ENCODE measurements at regions not wholly inside any gene's neighbourhood (a gene's known extent, or its start where the extent isn't known, plus 50 kb on each side); places are given as distances from the start of the nearest gene placed in this dataset.

DNA sequence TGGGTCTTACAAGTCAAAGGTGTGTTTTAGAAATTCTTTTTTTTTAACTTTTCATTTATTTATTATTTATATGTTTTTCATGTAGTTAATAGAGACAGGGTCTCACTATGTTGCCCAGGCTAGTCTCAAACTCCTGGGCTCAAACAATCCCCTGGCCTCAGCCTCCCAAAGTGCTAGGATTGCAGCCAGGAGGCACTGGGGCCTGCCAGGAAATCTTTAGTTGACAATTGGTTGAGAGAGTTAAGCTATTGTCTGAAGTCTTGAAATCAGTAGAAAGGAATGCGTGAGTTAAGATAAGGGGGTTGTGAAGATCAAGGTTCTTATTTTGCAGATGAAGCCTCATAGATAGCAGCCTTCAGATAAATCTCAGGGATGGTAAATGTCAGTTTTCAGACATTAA lies 245.4 kb upstream of the GALNT17 start:
- no peaks in the 10 kb centered on the region for H3F3A ChIP-seq (ENCODE audit: insufficient read depth, low read length)
- H3K9ac ChIP-seq (ENCODE audit: low read length) = no peak overlapping the region
- H3K4me2 ChIP-seq (ENCODE audit: low read depth, low read length) = no peak overlapping the region
- TF ChIP-seq EZH2 (optimal IDR thresholded peaks at IDR 0.05; ENCODE audit: low read depth, low read length) (no peak), EZH2phosphoT487 (IDR thresholded peaks at IDR 0.05; ENCODE audit: low read length) (no peak)
- TF ChIP-seq, protein P1, sequence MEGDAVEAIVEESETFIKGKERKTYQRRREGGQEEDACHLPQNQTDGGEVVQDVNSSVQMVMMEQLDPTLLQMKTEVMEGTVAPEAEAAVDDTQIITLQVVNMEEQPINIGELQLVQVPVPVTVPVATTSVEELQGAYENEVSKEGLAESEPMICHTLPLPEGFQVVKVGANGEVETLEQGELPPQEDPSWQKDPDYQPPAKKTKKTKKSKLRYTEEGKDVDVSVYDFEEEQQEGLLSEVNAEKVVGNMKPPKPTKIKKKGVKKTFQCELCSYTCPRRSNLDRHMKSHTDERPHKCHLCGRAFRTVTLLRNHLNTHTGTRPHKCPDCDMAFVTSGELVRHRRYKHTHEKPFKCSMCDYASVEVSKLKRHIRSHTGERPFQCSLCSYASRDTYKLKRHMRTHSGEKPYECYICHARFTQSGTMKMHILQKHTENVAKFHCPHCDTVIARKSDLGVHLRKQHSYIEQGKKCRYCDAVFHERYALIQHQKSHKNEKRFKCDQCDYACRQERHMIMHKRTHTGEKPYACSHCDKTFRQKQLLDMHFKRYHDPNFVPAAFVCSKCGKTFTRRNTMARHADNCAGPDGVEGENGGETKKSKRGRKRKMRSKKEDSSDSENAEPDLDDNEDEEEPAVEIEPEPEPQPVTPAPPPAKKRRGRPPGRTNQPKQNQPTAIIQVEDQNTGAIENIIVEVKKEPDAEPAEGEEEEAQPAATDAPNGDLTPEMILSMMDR (IDR thresholded peaks at IDR 0.05; ENCODE audit: low read length) = no peak
- H3K9me3 ChIP-seq (replicated peaks; ENCODE audit: insufficient read depth, low read length) = no peaks in the 10 kb centered on the region
- no peak overlapping the region for H3K27ac ChIP-seq (ENCODE audit: low read length)
- no peaks in the 10 kb centered on the region for H3K9me2 ChIP-seq (replicated peaks; ENCODE audit: insufficient read depth, low read length)
- no peaks in the 10 kb centered on the region for H3K4me1 ChIP-seq (ENCODE audit: low read length)
- H3K36me3 ChIP-seq (replicated peaks; ENCODE audit: insufficient read depth, low read length) = no peaks in the 10 kb centered on the region
- H3K4me3 ChIP-seq (ENCODE audit: low read length) = no peak overlapping the region
- H3K79me2 ChIP-seq (ENCODE audit: low read length) = no peaks in the 10 kb centered on the region
- H4K20me1 ChIP-seq (ENCODE audit: insufficient read depth, low read length) = no peaks in the 10 kb centered on the region
- H2AFZ ChIP-seq (ENCODE audit: low read length) = no peak overlapping the region
- no peaks in the 10 kb centered on the region for H3K27me3 ChIP-seq (replicated peaks; ENCODE audit: insufficient read depth, low read length)
- DNase-seq = no peak

DNA sequence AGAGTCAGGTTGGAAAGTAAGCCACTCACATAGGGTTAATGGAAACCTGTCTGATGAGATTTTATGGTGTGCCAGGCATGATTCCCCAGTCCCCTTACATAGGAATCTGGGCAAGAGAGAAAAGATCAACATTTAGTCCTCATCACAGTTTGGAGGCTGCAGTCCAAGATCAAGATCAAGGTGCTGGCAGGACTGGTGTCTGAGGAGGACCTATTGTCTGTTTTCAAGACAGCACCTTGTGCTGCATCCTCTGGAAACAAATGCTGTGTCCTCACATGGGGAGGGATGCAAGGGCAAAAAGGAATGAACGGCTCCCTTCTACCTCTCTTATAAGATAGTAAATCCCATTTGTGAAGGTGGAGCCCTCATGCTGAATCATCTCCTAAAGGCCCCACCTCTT lies 244.8 kb upstream of the GALNT17 start:
- H3K4me3 ChIP-seq (ENCODE audit: low read length) = no peak overlapping the region
- H2AFZ ChIP-seq (ENCODE audit: low read length) = no peak overlapping the region
- no peak overlapping the region for H3K27ac ChIP-seq (ENCODE audit: low read length)
- no peaks in the 10 kb centered on the region for H3K36me3 ChIP-seq (replicated peaks; ENCODE audit: insufficient read depth, low read length)
- H3K27me3 ChIP-seq (replicated peaks; ENCODE audit: insufficient read depth, low read length) = no peaks in the 10 kb centered on the region
- no peaks in the 10 kb centered on the region for H3K9me3 ChIP-seq (replicated peaks; ENCODE audit: insufficient read depth, low read length)
- no peaks in the 10 kb centered on the region for H3K4me1 ChIP-seq (ENCODE audit: low read length)
- H3K4me2 ChIP-seq (ENCODE audit: low read depth, low read length) = no peak overlapping the region
- TF ChIP-seq EZH2phosphoT487 (IDR thresholded peaks at IDR 0.05; ENCODE audit: low read length) (no peak), EZH2 (optimal IDR thresholded peaks at IDR 0.05; ENCODE audit: low read depth, low read length) (no peak)
- TF ChIP-seq, protein P1 (IDR thresholded peaks at IDR 0.05; ENCODE audit: low read length) = no peak
- DNase-seq = no peak
- H3K79me2 ChIP-seq (ENCODE audit: low read length) = no peaks in the 10 kb centered on the region
- H4K20me1 ChIP-seq (ENCODE audit: insufficient read depth, low read length) = no peaks in the 10 kb centered on the region
- no peak overlapping the region for H3K9ac ChIP-seq (ENCODE audit: low read length)
- H3F3A ChIP-seq (ENCODE audit: insufficient read depth, low read length) = no peaks in the 10 kb centered on the region
- H3K9me2 ChIP-seq (replicated peaks; ENCODE audit: insufficient read depth, low read length) = no peaks in the 10 kb centered on the region

DNA sequence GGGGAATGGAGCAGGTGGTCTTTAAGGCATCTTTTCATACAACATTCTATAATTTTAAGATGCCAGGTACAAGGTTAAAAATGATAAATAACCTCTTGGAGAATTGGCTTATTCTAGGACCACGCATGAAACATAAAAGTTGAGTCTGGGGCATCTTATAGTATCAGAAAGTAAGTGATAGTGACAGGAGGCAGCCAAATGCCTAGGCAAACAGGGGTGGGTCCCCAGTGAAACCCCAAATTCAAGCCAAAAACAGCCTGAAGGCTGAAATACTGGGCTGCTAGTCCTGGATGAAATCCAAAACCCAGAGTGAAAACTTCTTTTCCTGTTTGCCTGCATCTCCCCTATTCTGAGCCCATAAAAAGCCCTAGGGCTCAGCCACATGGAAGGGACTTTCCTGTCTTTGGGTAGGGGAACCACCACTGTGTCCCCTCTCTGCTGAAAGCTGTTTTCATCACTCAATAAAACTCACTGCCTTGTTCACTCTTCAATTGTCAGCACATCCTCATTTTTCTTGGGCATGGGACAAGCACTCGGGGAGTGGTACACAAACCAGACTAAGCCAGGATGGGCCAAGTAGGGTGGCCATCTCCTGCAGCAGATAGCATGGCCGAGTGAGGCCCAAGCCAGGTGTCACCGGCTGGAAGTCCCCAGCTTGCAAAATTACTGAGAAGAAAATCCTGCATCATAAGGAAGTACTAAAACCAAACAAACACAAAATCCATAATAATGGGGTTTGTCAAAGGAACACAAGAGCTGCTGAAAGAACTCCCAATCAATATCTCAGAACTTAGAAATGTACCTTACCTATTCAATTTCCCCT lies 241.6 kb upstream of the GALNT17 start:
- Histone ChIP-seq H3K9ac (ENCODE audit: low read length) (no peak overlapping the region), H3K4me2 (ENCODE audit: low read depth, low read length) (no peak overlapping the region), H3K79me2 (ENCODE audit: low read length) (no peaks in the 10 kb centered on the region), H4K20me1 (ENCODE audit: insufficient read depth, low read length) (no peaks in the 10 kb centered on the region), H3K9me3 (replicated peaks; ENCODE audit: insufficient read depth, low read length) (no peaks in the 10 kb centered on the region), H3K27me3 (replicated peaks; ENCODE audit: insufficient read depth, low read length) (no peaks in the 10 kb centered on the region), H3F3A (ENCODE audit: insufficient read depth, low read length) (no peaks in the 10 kb centered on the region), H3K4me1 (ENCODE audit: low read length) (no peaks in the 10 kb centered on the region), H3K36me3 (replicated peaks; ENCODE audit: insufficient read depth, low read length) (no peaks in the 10 kb centered on the region), H3K27ac (ENCODE audit: low read length) (no peak overlapping the region), H2AFZ (ENCODE audit: low read length) (no peak overlapping the region), H3K4me3 (ENCODE audit: low read length) (no peak overlapping the region), H3K9me2 (replicated peaks; ENCODE audit: insufficient read depth, low read length) (no peaks in the 10 kb centered on the region)
- TF ChIP-seq, protein P1 (IDR thresholded peaks at IDR 0.05; ENCODE audit: low read length) = no peak
- TF ChIP-seq EZH2phosphoT487 (IDR thresholded peaks at IDR 0.05; ENCODE audit: low read length) (no peak), EZH2 (optimal IDR thresholded peaks at IDR 0.05; ENCODE audit: low read depth, low read length) (no peak)
- DNase-seq = no peak

All from MM.1S (cell line).